Sigmoid colon (tissue), 6 donors: ENCODE measurements at regions not wholly inside any gene's neighbourhood (a gene's known extent, or its start where the extent isn't known, plus 50 kb on each side); places are given as distances from the start of the nearest gene placed in this dataset.

Experiments
- DNase-seq: peaks from one replicate; pipeline ENCODE4 v3.0.0-alpha.2; 2019
- H3K27ac ChIP-seq, 4 donors: fragments of 200-600 bp; sonication (generic); one replicate each; pipeline ENCODE4 v1.5.1; 2016 to 2019; ENCODE audit warnings: mild to moderate bottlenecking in 1 of 4
- H3K27me3 ChIP-seq, 3 donors: fragments of 200-600 bp; sonication (generic); one replicate each; pipeline ENCODE4 v1.5.1; 2019; ENCODE audit warnings: mild to moderate bottlenecking in 1 of 3
- H3K36me3 ChIP-seq, 4 donors: fragments of 200-600 bp; sonication (generic); one replicate each; pipeline ENCODE4 v1.5.1; 2016 to 2019
- H3K4me1 ChIP-seq, 4 donors: fragments of 200-600 bp; sonication (generic); one replicate each; pipeline ENCODE4 v1.5.1; 2017 to 2019
- H3K4me3 ChIP-seq, 4 donors: fragments of 200-600 bp; sonication (generic); one replicate each; pipeline ENCODE4 v1.5.1; 2017 to 2019; ENCODE audit warnings: mild to moderate bottlenecking in 2 of 4, moderate library complexity in 1 of 4
- H3K9me3 ChIP-seq, 4 donors: fragments of 200-600 bp in 3 of 4; sonication (generic) in 3 of 4; one replicate each; pipeline versions ENCODE4 v1.5.1 to v1.6.1; 2013 to 2019
- EP300 ChIP-seq, 4 donors: sonication (generic); formaldehyde crosslinking; IDR thresholded peaks; one replicate each; pipeline ENCODE4 v1.6.1; 2017; ENCODE audit warnings: antibody characterized with exemption in 4 of 4
- POLR2A ChIP-seq, 2 donors: fragments of 450-650 bp; IDR thresholded peaks; one replicate each; pipeline ENCODE4 v1.6.1; 2016; ENCODE audit warnings: antibody characterized with exemption in 2 of 2, mild to moderate bottlenecking in 2 of 2, moderate library complexity in 2 of 2
- POLR2AphosphoS5 ChIP-seq, 4 donors: sonication (generic); formaldehyde crosslinking; IDR thresholded peaks; one replicate each; pipeline ENCODE4 v1.6.1; 2017; ENCODE audit warnings: antibody characterized with exemption in 4 of 4
- WGBS, 2 donors: extraction: QIAGEN DNeasy Blood & Tissue Kit; methylation state at CpG; one replicate each; pipeline ENCODE4 v1.1.7; 2013; 5-methylcytosine and 5-hydroxymethylcytosine counted together
- intact Hi-C: fragments of 100-400 bp; cut with DNase I; formaldehyde crosslinking; loops from one replicate; pipeline ENCODE4 v1.15.1; 2023
- TF ChIP-seq, protein P1 (sequence below), 4 experiments: fragments of 450-650 bp in 3 of 4; fragments of 200-600 bp in 1 of 4; IDR thresholded peaks; one replicate each; pipeline ENCODE4 v1.5.1; 2016 to 2019; ENCODE audit warnings: antibody characterized with exemption in 4 of 4, mild to moderate bottlenecking in 3 of 4, moderate library complexity in 2 of 4
- donor health status: healthy with polysubstance abuse.
- donor health status: healthy.

DNA sequence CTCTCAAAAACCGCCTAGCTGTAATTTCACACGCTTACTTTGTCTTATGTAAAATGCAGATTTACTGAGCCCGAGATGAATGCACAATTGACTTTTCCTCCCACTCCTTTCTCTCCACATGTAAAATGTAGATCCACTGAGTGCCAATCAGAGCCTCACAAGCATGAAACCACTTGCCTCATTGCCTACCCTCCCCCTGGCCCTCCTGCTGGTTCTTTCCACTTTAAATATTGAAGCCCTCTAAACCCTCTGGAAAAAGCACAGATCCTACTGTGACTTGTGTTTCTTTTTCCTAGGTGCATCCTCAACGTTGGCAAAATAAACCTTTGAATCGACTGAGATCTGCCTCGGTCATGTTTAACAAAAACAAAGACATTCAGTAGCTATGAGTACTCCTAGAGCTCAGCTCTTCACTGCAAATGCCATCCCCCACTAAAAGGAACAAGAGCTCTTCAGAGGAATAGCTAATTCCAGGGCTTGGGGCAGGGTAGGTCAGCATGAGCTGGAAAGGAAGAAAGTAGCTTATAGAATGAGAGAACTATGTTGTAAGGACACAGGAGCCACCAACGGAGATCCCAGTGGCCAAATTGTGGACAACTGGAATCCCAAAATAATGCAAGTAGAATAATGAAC lies 365.5 kb upstream of the RUNX1 start:
- H3K27ac ChIP-seq = no peak overlapping the region
- DNase-seq = no peak
- 79 to 82% methylated on average over 7 of the region's 7 CpGs for WGBS, 2 donors
- TF ChIP-seq POLR2A (IDR thresholded peaks at IDR 0.05) (no peak), POLR2AphosphoS5 (IDR thresholded peaks at IDR 0.05) (no peak), EP300 (IDR thresholded peaks at IDR 0.05) (no peak)
- TF ChIP-seq, protein P1, sequence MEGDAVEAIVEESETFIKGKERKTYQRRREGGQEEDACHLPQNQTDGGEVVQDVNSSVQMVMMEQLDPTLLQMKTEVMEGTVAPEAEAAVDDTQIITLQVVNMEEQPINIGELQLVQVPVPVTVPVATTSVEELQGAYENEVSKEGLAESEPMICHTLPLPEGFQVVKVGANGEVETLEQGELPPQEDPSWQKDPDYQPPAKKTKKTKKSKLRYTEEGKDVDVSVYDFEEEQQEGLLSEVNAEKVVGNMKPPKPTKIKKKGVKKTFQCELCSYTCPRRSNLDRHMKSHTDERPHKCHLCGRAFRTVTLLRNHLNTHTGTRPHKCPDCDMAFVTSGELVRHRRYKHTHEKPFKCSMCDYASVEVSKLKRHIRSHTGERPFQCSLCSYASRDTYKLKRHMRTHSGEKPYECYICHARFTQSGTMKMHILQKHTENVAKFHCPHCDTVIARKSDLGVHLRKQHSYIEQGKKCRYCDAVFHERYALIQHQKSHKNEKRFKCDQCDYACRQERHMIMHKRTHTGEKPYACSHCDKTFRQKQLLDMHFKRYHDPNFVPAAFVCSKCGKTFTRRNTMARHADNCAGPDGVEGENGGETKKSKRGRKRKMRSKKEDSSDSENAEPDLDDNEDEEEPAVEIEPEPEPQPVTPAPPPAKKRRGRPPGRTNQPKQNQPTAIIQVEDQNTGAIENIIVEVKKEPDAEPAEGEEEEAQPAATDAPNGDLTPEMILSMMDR (IDR thresholded peaks at IDR 0.05) = no peak
- H3K4me1 ChIP-seq = no peaks in the 10 kb centered on the region
- intact Hi-C loops = no loop called here
- no peaks in the 10 kb centered on the region for H3K9me3 ChIP-seq
- no peak overlapping the region for H3K4me3 ChIP-seq
- no peaks in the 10 kb centered on the region for H3K36me3 ChIP-seq
- H3K27me3 ChIP-seq = no peaks in the 10 kb centered on the region

DNA sequence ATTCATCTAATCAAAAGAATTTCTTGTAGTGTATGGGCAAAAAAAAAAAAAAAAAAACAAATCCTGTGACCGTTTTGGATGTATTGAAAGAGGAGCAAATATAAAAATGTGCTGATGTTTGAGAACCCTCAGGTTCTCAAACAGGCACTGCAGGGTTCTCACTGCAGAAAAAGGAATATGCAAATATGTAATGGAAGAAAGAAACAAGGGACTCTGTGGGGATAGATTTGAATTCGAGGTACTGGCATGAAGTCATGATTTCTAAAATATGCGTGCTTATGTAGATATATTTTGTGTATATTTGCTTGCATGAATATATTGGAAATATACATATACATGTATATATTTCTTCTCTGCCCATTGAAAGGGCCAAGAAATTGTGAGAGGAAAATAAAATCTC lies 365.0 kb upstream of the RUNX1 start:
- 80 to 83% methylated on average over 3 of the region's 3 CpGs for WGBS, 2 donors
- no peak for DNase-seq
- Histone ChIP-seq H3K9me3 (no peaks in the 10 kb centered on the region), H3K36me3 (no peaks in the 10 kb centered on the region), H3K4me1 (no peaks in the 10 kb centered on the region), H3K27ac (no peak overlapping the region), H3K27me3 (no peaks in the 10 kb centered on the region), H3K4me3 (no peak overlapping the region)
- TF ChIP-seq, protein P1 (IDR thresholded peaks at IDR 0.05) = no peak
- no peak for TF ChIP-seq POLR2A (IDR thresholded peaks at IDR 0.05)
- TF ChIP-seq EP300 (IDR thresholded peaks at IDR 0.05) = no peak
- no peak for TF ChIP-seq POLR2AphosphoS5 (IDR thresholded peaks at IDR 0.05)
- intact Hi-C loops = no loop called here

DNA sequence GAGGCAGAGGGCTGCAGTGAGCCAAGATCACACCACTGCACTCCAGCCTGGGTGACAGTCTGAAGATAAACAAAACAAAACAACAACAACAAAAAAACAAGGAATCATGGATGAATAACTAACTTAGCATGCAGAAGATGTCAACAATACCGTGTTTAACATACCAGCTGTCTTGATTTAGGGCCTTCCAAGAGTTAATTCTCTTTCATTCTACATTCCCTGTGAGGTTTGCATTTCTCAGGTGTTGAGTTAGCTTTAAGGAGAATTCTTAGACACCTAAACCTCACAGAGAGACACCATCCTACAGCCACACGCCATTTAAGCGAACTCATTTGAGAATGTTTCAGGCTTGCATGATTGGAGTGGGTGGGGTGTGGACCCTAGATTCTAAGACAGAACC lies 363.1 kb upstream of the RUNX1 start:
- Histone ChIP-seq H3K4me1 (peaks cover 0 to 6% (median 0%) of the 10 kb centered on the region in 4 donors), H3K9me3 (no peaks in the 10 kb centered on the region), H3K27me3 (no peaks in the 10 kb centered on the region), H3K36me3 (no peaks in the 10 kb centered on the region), H3K4me3 (no peak overlapping the region), H3K27ac (no peak overlapping the region)
- intact Hi-C loops = no loop called here
- TF ChIP-seq POLR2A (IDR thresholded peaks at IDR 0.05) (no peak), EP300 (IDR thresholded peaks at IDR 0.05) (no peak), POLR2AphosphoS5 (IDR thresholded peaks at IDR 0.05) (no peak)
- TF ChIP-seq, protein P1 (IDR thresholded peaks at IDR 0.05) = no peak
- WGBS, 2 donors = 91 to 92% methylated on average over 3 of the region's 3 CpGs
- DNase-seq = no peak

DNA sequence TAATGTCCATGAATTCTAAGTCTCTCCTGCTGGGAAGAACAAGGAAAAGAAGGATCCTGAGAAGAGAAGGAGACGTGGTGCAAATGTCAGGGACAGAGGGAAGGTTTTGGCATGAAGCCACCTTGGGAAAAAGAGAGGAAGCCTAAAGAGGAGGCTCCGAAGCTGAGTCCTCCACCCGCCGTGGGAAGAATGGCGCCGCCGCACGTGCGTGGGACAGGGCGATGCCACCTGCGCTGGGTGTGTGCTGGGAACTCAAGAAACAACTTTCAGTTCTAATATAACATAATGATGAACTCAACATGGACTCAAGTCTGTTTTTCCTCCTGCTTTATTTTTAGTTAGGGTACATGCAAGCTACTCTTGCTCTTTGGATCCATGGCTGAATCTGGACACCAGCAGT lies 362.3 kb upstream of the RUNX1 start:
- intact Hi-C loops = no loop called here

More for the DNA sequence above, 362.3 kb upstream of the RUNX1 start:
- Histone ChIP-seq H3K4me1 (peaks cover 0 to 6% (median 0%) of the 10 kb centered on the region in 4 donors), H3K36me3 (no peaks in the 10 kb centered on the region), H3K4me3 (no peak overlapping the region), H3K9me3 (no peaks in the 10 kb centered on the region), H3K27me3 (peaks cover 0 to 6% (median 0%) of the 10 kb centered on the region in 3 donors), H3K27ac (no peak overlapping the region)
- no peak for DNase-seq
- TF ChIP-seq, protein P1 (IDR thresholded peaks at IDR 0.05) = no peak
- TF ChIP-seq POLR2AphosphoS5 (IDR thresholded peaks at IDR 0.05) (no peak), POLR2A (IDR thresholded peaks at IDR 0.05) (no peak), EP300 (IDR thresholded peaks at IDR 0.05) (no peak)
- 94% methylated on average over 11 of the region's 11 CpGs for WGBS, 2 donors
